ENCODE measurements at regions not wholly inside any gene's neighbourhood (a gene's known extent, or its start where the extent isn't known, plus 50 kb on each side); places are given as distances from the start of the nearest gene placed in this dataset.

DNA sequence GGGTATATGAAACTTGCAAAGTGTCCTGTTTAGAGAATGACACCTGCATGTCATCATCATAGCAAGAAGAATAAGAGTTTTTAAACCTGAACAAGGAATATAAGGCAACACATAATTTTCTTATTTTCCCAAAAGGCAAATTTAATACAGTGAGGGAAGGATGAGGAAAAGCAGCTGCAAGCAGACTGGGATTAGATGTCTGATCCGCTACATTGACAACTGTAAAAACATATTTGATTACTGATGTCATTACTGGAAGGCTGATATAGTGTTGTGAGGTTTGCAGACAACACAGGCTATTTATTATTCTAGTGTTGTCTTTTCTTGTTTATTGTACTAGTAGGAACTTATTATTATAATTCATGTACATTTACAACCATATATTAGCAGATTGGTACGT, 528.7 kb downstream of the ZIC1 start:
- 88 to 93% methylated on average over 2 of the region's 2 CpGs for WGBS, 2 donors
- intact Hi-C loops (cut with DNase I; ENCODE audit: low total_unique reads), result no loop called here
- Histone ChIP-seq H3K36me3 (ENCODE audit: low read depth, missing control alignments) (no peaks in the 10 kb centered on the region), H3K27me3 (no peaks in the 10 kb centered on the region), H3K4me3 (no peak overlapping the region), H3K27ac (no peak overlapping the region), H3K9me3 (no peaks in the 10 kb centered on the region), H3K4me1 (no peaks in the 10 kb centered on the region)
- TF ChIP-seq CTCF (IDR thresholded peaks at IDR 0.05) (no peak), POLR2A (IDR thresholded peaks at IDR 0.05) (no peak)
- no peak for DNase-seq

DNA sequence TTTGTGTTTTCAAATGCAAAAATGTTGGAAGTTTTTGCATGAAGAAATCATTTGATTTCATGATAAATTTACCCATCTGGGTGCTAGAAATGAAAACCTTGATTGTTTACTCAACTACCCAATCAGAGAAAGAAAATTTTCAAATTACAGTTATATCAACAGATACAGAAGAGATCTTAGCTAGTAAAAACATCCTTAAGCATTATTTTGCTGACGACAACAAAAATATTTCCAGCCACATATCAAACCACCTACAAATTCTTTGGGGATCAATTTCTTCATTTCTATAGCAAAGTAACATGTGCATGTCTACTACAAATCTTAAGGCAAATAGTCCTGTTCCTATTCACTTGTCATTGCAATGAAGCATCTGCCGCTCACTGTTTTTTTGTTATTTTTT, 530.3 kb downstream of the ZIC1 start:
- Histone ChIP-seq H3K4me1 (no peaks in the 10 kb centered on the region), H3K4me3 (no peak overlapping the region), H3K36me3 (ENCODE audit: low read depth, missing control alignments) (no peaks in the 10 kb centered on the region), H3K27me3 (no peaks in the 10 kb centered on the region), H3K9me3 (no peaks in the 10 kb centered on the region), H3K27ac (no peak overlapping the region)
- intact Hi-C loops (cut with DNase I; ENCODE audit: low total_unique reads), result no loop called here
- WGBS, 2 donors, result 84% methylated on average over 2 of the region's 2 CpGs
- no peak for DNase-seq
- TF ChIP-seq CTCF (IDR thresholded peaks at IDR 0.05) (no peak), POLR2A (IDR thresholded peaks at IDR 0.05) (no peak)

DNA sequence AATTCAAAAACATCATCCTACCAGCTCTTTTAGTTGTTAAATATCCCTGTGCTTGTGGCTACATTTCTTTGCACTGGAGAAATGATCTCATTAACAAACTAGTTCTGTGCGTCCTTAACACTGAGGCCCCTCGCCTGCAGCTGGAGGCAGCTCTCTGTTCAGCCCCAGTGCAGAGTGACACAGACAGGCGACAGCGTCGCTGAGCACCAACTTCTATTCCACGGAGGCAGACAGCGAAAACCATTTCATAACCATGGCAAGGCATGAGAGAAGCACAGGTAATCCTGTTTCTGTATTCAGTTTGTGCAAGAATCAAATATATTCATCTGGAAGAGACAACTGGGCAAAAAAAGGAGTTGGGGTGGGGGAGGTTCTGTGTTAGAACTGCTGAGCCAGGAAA, 530.7 kb downstream of the ZIC1 start:
- Histone ChIP-seq H3K36me3 (ENCODE audit: low read depth, missing control alignments) (no peaks in the 10 kb centered on the region), H3K27ac (no peak overlapping the region), H3K4me1 (no peaks in the 10 kb centered on the region), H3K4me3 (no peak overlapping the region), H3K9me3 (no peaks in the 10 kb centered on the region), H3K27me3 (no peaks in the 10 kb centered on the region)
- TF ChIP-seq CTCF (IDR thresholded peaks at IDR 0.05) (no peak), POLR2A (IDR thresholded peaks at IDR 0.05) (no peak)
- intact Hi-C loops (cut with DNase I; ENCODE audit: low total_unique reads), result no loop called here
- WGBS, 2 donors, result 55 to 56% methylated on average over 7 of the region's 7 CpGs
- DNase-seq, result no peak

GRCh38 chr3:147940405-147941193, 531.4 kb downstream of the ZIC1 start:
- intact Hi-C loops (cut with DNase I; ENCODE audit: low total_unique reads), result no loop called here
- DNase-seq, result no peak
- WGBS, 2 donors, result 80 to 84% methylated on average over 3 of the region's 3 CpGs
- Histone ChIP-seq H3K4me1 (no peaks in the 10 kb centered on the region), H3K27ac (no peak overlapping the region), H3K9me3 (no peaks in the 10 kb centered on the region), H3K4me3 (no peak overlapping the region), H3K27me3 (no peaks in the 10 kb centered on the region), H3K36me3 (ENCODE audit: low read depth, missing control alignments) (no peaks in the 10 kb centered on the region)
- TF ChIP-seq POLR2A (IDR thresholded peaks at IDR 0.05) (no peak), CTCF (IDR thresholded peaks at IDR 0.05) (no peak)

DNA sequence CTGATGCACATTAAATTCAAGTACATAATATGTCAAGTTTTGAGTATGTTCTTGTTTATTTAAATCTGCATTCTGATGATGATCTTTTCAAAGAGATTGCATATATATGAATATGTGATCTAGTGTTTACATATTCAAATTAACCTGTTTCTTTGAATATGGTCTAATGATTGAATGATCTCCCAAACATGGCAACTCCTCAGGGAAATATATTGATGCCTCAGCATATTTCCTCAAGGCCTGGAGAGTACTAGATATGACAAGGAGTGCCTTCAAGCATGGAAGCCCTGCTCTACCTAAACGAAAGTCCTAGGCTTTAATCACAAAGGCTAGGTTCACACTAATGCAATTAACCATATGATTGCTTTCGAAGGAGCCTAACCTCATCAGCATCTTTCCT, 532.8 kb downstream of the ZIC1 start:
- WGBS, 2 donors, result 85 to 86% methylated on average over 2 of the region's 2 CpGs
- Histone ChIP-seq H3K27me3 (no peaks in the 10 kb centered on the region), H3K27ac (no peak overlapping the region), H3K4me3 (no peak overlapping the region), H3K9me3 (no peaks in the 10 kb centered on the region), H3K4me1 (no peaks in the 10 kb centered on the region), H3K36me3 (ENCODE audit: low read depth, missing control alignments) (no peaks in the 10 kb centered on the region)
- intact Hi-C loops (cut with DNase I; ENCODE audit: low total_unique reads), result no loop called here
- no peak for DNase-seq
- TF ChIP-seq CTCF (IDR thresholded peaks at IDR 0.05), result no peak
- no peak for TF ChIP-seq POLR2A (IDR thresholded peaks at IDR 0.05)
